CD4-positive, alpha-beta T cell (primary cell): ENCODE measurements at regions not wholly inside any gene's neighbourhood (a gene's known extent, or its start where the extent isn't known, plus 50 kb on each side); places are given as distances from the start of the nearest gene placed in this dataset.

Experiments used
- ATAC-seq: fragments of 200-7000 bp; cut with Tn5 transposase; one replicate; pipeline ENCODE4 v1.10.0; 2022; ENCODE audit warnings: mild to moderate bottlenecking; ENCODE audit not compliant: poor library complexity
- CTCF ChIA-PET: fragments of 350-600 bp; sonication (Branson Sonifier 250); formaldehyde crosslinking; loops from one replicate; lab custom pipeline; 2021; ENCODE audit warnings: antibody characterized with exemption, inconsistent platforms; lab: Charles Lee
- POLR2A ChIA-PET: fragments of 350-600 bp; sonication (Branson Sonifier 250); formaldehyde crosslinking; loops from one replicate; lab custom pipeline; 2021; ENCODE audit warnings: antibody characterized with exemption, inconsistent platforms; lab: Charles Lee
- DNase-seq, 14 experiments: peaks; one replicate each; pipeline ENCODE4 v3.0.0-alpha.2; 2013 to 2020; ENCODE audit warnings: mixed read lengths in 2 of 14
- H3K27ac ChIP-seq, 2 donors: one replicate each; pipeline versions ENCODE4 v1.5.1 to v1.7.0; 2013; ENCODE audit warnings: low read length in 2 of 2, low read depth in 1 of 2, mild to moderate bottlenecking in 1 of 2
- H3K27me3 ChIP-seq, 2 experiments: 1 replicate in 1 of 2; 2 replicates in 1 of 2; pipeline versions ENCODE4 v1.6.1 to v1.7.0; 2013; ENCODE audit warnings: low read length in 2 of 2, control low read depth in 1 of 2, mild to moderate bottlenecking in 1 of 2, moderate library complexity in 1 of 2; ENCODE audit not compliant: insufficient read depth in 2 of 2, control insufficient read depth in 1 of 2
- H3K36me3 ChIP-seq: one replicate; pipeline ENCODE4 v1.6.1; 2013; ENCODE audit warnings: low read length, control low read depth; ENCODE audit not compliant: insufficient read depth
- H3K4me1 ChIP-seq: one replicate; pipeline ENCODE4 v1.6.1; 2013; ENCODE audit warnings: low read length, control low read depth; ENCODE audit not compliant: insufficient read depth
- H3K4me3 ChIP-seq: one replicate; pipeline ENCODE4 v1.5.1; 2013; ENCODE audit warnings: mild to moderate bottlenecking, low read length, moderate library complexity
- H3K9me3 ChIP-seq, 2 experiments: 1 replicate in 1 of 2; 2 replicates in 1 of 2; pipeline versions ENCODE4 v1.6.1 to v1.7.0; 2013; ENCODE audit warnings: low read length in 2 of 2, mild to moderate bottlenecking in 2 of 2, control low read depth in 1 of 2, moderate library complexity in 1 of 2; ENCODE audit not compliant: control insufficient read depth in 1 of 2, insufficient read depth in 1 of 2
- H3K27ac Mint-ChIP-seq: one replicate; pipeline ENCODE4 v1.8.0; 2020; ENCODE audit warnings: mixed read lengths
- H3K27me3 Mint-ChIP-seq: one replicate; pipeline ENCODE4 v1.8.0; 2021; ENCODE audit warnings: mixed read lengths
- H3K36me3 Mint-ChIP-seq: one replicate; pipeline ENCODE4 v1.8.0; 2021; ENCODE audit warnings: low read depth, mixed read lengths
- H3K4me1 Mint-ChIP-seq: one replicate; pipeline ENCODE4 v1.8.0; 2021; ENCODE audit warnings: low read depth, mixed read lengths
- H3K4me3 Mint-ChIP-seq: one replicate; pipeline ENCODE4 v1.8.0; 2020; ENCODE audit warnings: mild to moderate bottlenecking, mixed read lengths
- H3K9me3 Mint-ChIP-seq: one replicate; pipeline ENCODE4 v1.8.0; 2020; ENCODE audit warnings: mixed read lengths
- CTCF ChIP-seq: fragments of 200-600 bp; IDR thresholded peaks from one replicate; pipeline ENCODE4 v1.8.0; 2022; ENCODE audit warnings: antibody characterized with exemption, mild to moderate bottlenecking
- intact Hi-C, 2 experiments: fragments of 100-400 bp; cut with DNase I in 1 of 2; cut with micrococcal nuclease in 1 of 2; formaldehyde crosslinking; loops; one replicate each; pipeline versions ENCODE4 v1.15.1 to v1.9.0; 2023 to 2025; cut with DNase I, micrococcal nuclease

GRCh38 chr14:97155320-97155719 lies 358.1 kb downstream of the VRK1 start:
- Mint-ChIP-seq H3K27ac (no peak overlapping the region), H3K4me1 (no peaks in the 10 kb centered on the region), H3K36me3 (no peaks in the 10 kb centered on the region), H3K9me3 (peaks cover 3% of the 10 kb centered on the region), H3K27me3 (peaks cover 20% of the 10 kb centered on the region), H3K4me3 (no peak overlapping the region)
- Histone ChIP-seq H3K27ac (no peak overlapping the region), H3K4me1 (no peaks in the 10 kb centered on the region), H3K4me3 (no peak overlapping the region), H3K9me3 (peaks cover 9 to 11% of the 10 kb centered on the region in 2 experiments), H3K27me3 (peaks cover 0 to 11% of the 10 kb centered on the region in 2 experiments), H3K36me3 (no peaks in the 10 kb centered on the region)
- CTCF ChIA-PET = no interaction called here
- DNase-seq (no peak), ATAC-seq (no peak)
- intact Hi-C loops = no loop called here
- POLR2A ChIA-PET = no interaction called here
- no peak for TF ChIP-seq CTCF

GRCh38 chr14:97155814-97156213 lies 358.6 kb downstream of the VRK1 start:
- Mint-ChIP-seq H3K4me3 (no peak overlapping the region), H3K36me3 (no peaks in the 10 kb centered on the region), H3K9me3 (peaks cover 5% of the 10 kb centered on the region), H3K4me1 (no peaks in the 10 kb centered on the region), H3K27me3 (peaks cover 20% of the 10 kb centered on the region), H3K27ac (no peak overlapping the region)
- DNase-seq (no peak), ATAC-seq (no peak)
- Histone ChIP-seq H3K4me3 (no peak overlapping the region), H3K4me1 (no peaks in the 10 kb centered on the region), H3K27me3 (peaks cover 0 to 11% of the 10 kb centered on the region in 2 experiments), H3K9me3 (peaks cover 9 to 13% of the 10 kb centered on the region in 2 experiments), H3K27ac (no peak overlapping the region), H3K36me3 (no peaks in the 10 kb centered on the region)
- ChIA-PET POLR2A (no interaction called here), CTCF (no interaction called here)
- intact Hi-C loops = no loop called here
- TF ChIP-seq CTCF = no peak

GRCh38 chr14:97156705-97157104 lies 359.5 kb downstream of the VRK1 start:
- H3K4me3 Mint-ChIP-seq = no peak overlapping the region
- ATAC-seq (no peak), DNase-seq (no peak)
- H3K36me3 ChIP-seq = no peaks in the 10 kb centered on the region
- CTCF ChIA-PET = no interaction called here
- peaks cover 0 to 11% of the 10 kb centered on the region in 2 experiments for H3K27me3 ChIP-seq
- H3K27ac ChIP-seq = no peak overlapping the region
- peaks cover 9 to 13% of the 10 kb centered on the region in 2 experiments for H3K9me3 ChIP-seq
- H3K4me1 ChIP-seq = no peaks in the 10 kb centered on the region
- H3K4me1 Mint-ChIP-seq = no peaks in the 10 kb centered on the region
- H3K27ac Mint-ChIP-seq = no peak overlapping the region
- no peaks in the 10 kb centered on the region for H3K36me3 Mint-ChIP-seq
- intact Hi-C loops = no loop called here
- no peak overlapping the region for H3K4me3 ChIP-seq
- H3K9me3 Mint-ChIP-seq = peaks cover 5% of the 10 kb centered on the region
- no peak for TF ChIP-seq CTCF
- H3K27me3 Mint-ChIP-seq = peaks cover 20% of the 10 kb centered on the region
- POLR2A ChIA-PET = no interaction called here
